Liver (tissue), 3 donors: ENCODE measurements at regions not wholly inside any gene's neighbourhood (a gene's known extent, or its start where the extent isn't known, plus 50 kb on each side); places are given as distances from the start of the nearest gene placed in this dataset.

Experiments used
- EGR1 ChIP-seq, 2 donors: IDR thresholded peaks; 2 replicates each; pipeline ENCODE4 v1.6.1; 2016 to 2018; ENCODE audit warnings: antibody characterized with exemption in 2 of 2, low read depth in 2 of 2
- GABPA ChIP-seq, 2 donors: IDR thresholded peaks in 1 of 2; conservative IDR thresholded peaks in 1 of 2; 2 replicates each; pipeline ENCODE4 v1.6.1; 2016; ENCODE audit warnings: antibody characterized with exemption in 2 of 2, mild to moderate bottlenecking in 1 of 2, moderate library complexity in 1 of 2
- HNF4A ChIP-seq, 2 donors: conservative IDR thresholded peaks; 2 replicates each; pipeline ENCODE4 v1.6.1; 2016; ENCODE audit warnings: antibody characterized with exemption in 2 of 2, mild to moderate bottlenecking in 2 of 2
- JUND ChIP-seq, 2 donors: IDR thresholded peaks; 2 replicates each; pipeline ENCODE4 v1.6.1; 2016; ENCODE audit warnings: antibody characterized with exemption in 2 of 2
- SP1 ChIP-seq: IDR thresholded peaks from 2 replicates; pipeline ENCODE4 v1.6.1; 2018; ENCODE audit warnings: antibody characterized with exemption, mild to moderate bottlenecking
- TAF1 ChIP-seq: conservative IDR thresholded peaks from 2 replicates; pipeline ENCODE4 v1.6.1; 2016; ENCODE audit warnings: antibody characterized with exemption, mild to moderate bottlenecking
- YY1 ChIP-seq: IDR thresholded peaks from 2 replicates; pipeline ENCODE4 v1.6.1; 2016; ENCODE audit warnings: antibody characterized with exemption, mild to moderate bottlenecking
- TF ChIP-seq, protein P1 (sequence below): fragments of 150-350 bp; IDR thresholded peaks from 2 replicates; pipeline ENCODE4 v1.5.1; 2017; ENCODE audit warnings: improper control_type of control experiment, low read depth, low read length; ENCODE audit not compliant: missing input control
- TF ChIP-seq, protein P2 (sequence below): IDR thresholded peaks from 2 replicates; pipeline ENCODE4 v1.6.1; 2016; ENCODE audit warnings: antibody characterized with exemption
- TF ChIP-seq, protein P3 (sequence below): IDR thresholded peaks from 2 replicates; pipeline ENCODE4 v1.6.1; 2016; ENCODE audit warnings: antibody characterized with exemption, mild to moderate bottlenecking
- TF ChIP-seq, protein P4 (sequence below): IDR thresholded peaks from 2 replicates; pipeline ENCODE4 v1.6.1; 2016; ENCODE audit warnings: antibody characterized with exemption
- TF ChIP-seq, protein P5 (sequence below): IDR thresholded peaks from 2 replicates; pipeline ENCODE4 v1.6.1; 2016; ENCODE audit warnings: antibody characterized with exemption
- donor health status: healthy.
- donor health status: healthy.

DNA sequence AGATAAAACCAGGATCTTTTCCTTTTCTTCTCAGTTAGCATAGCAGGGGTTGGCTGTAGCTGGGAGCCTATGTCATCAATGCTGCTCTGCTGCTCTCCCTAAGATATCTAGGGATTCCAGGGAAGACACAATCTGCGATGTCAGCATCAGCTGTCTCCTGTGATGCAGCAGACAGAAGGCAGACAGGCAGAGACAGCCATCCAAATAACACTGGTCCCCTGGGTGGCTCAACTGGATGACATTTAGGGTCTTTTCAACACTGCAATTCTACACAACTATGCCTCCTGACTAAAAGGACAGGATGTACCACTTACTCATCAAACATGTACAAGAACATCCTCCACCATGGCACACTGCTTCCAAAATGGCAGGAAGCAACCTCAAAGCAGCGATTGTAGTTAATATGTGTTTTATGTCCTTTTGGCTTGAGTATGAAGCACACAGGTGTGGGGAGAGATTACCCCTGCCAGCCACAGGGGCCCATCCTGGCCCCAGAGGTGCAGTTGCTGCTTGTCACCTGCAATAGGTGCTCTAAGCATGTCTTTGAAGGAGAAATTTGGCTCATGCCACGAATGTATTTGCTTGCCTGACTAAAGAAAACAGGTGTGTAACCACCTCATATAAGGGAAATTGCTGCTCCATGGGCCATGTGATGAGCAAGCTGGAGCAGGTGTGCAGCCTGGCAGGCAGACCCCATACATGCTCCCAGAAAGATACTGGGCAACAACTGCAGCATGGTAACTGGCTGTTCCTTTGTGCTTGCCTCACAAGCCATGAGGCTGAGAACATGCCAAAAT is 357.8 kb downstream of the VPS13C start:
- TF ChIP-seq, protein P1, sequence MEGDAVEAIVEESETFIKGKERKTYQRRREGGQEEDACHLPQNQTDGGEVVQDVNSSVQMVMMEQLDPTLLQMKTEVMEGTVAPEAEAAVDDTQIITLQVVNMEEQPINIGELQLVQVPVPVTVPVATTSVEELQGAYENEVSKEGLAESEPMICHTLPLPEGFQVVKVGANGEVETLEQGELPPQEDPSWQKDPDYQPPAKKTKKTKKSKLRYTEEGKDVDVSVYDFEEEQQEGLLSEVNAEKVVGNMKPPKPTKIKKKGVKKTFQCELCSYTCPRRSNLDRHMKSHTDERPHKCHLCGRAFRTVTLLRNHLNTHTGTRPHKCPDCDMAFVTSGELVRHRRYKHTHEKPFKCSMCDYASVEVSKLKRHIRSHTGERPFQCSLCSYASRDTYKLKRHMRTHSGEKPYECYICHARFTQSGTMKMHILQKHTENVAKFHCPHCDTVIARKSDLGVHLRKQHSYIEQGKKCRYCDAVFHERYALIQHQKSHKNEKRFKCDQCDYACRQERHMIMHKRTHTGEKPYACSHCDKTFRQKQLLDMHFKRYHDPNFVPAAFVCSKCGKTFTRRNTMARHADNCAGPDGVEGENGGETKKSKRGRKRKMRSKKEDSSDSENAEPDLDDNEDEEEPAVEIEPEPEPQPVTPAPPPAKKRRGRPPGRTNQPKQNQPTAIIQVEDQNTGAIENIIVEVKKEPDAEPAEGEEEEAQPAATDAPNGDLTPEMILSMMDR: no peak
- TF ChIP-seq, protein P2, sequence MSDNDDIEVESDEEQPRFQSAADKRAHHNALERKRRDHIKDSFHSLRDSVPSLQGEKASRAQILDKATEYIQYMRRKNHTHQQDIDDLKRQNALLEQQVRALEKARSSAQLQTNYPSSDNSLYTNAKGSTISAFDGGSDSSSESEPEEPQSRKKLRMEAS: no peak
- TF ChIP-seq, protein P3, sequence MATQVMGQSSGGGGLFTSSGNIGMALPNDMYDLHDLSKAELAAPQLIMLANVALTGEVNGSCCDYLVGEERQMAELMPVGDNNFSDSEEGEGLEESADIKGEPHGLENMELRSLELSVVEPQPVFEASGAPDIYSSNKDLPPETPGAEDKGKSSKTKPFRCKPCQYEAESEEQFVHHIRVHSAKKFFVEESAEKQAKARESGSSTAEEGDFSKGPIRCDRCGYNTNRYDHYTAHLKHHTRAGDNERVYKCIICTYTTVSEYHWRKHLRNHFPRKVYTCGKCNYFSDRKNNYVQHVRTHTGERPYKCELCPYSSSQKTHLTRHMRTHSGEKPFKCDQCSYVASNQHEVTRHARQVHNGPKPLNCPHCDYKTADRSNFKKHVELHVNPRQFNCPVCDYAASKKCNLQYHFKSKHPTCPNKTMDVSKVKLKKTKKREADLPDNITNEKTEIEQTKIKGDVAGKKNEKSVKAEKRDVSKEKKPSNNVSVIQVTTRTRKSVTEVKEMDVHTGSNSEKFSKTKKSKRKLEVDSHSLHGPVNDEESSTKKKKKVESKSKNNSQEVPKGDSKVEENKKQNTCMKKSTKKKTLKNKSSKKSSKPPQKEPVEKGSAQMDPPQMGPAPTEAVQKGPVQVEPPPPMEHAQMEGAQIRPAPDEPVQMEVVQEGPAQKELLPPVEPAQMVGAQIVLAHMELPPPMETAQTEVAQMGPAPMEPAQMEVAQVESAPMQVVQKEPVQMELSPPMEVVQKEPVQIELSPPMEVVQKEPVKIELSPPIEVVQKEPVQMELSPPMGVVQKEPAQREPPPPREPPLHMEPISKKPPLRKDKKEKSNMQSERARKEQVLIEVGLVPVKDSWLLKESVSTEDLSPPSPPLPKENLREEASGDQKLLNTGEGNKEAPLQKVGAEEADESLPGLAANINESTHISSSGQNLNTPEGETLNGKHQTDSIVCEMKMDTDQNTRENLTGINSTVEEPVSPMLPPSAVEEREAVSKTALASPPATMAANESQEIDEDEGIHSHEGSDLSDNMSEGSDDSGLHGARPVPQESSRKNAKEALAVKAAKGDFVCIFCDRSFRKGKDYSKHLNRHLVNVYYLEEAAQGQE: no peak
- TF ChIP-seq GABPA (IDR thresholded peaks at IDR 0.05 in 1 of 2, conservative IDR thresholded peaks at IDR 0.05 in 1 of 2) (no peak), SP1 (no peak), TAF1 (no peak), JUND (IDR thresholded peaks at IDR 0.05) (no peak), YY1 (no peak), EGR1 (IDR thresholded peaks at IDR 0.05; ENCODE audit: low read depth in 2 of 2) (no peak), HNF4A (conservative IDR thresholded peaks at IDR 0.05) (no peak)
- TF ChIP-seq, protein P4, sequence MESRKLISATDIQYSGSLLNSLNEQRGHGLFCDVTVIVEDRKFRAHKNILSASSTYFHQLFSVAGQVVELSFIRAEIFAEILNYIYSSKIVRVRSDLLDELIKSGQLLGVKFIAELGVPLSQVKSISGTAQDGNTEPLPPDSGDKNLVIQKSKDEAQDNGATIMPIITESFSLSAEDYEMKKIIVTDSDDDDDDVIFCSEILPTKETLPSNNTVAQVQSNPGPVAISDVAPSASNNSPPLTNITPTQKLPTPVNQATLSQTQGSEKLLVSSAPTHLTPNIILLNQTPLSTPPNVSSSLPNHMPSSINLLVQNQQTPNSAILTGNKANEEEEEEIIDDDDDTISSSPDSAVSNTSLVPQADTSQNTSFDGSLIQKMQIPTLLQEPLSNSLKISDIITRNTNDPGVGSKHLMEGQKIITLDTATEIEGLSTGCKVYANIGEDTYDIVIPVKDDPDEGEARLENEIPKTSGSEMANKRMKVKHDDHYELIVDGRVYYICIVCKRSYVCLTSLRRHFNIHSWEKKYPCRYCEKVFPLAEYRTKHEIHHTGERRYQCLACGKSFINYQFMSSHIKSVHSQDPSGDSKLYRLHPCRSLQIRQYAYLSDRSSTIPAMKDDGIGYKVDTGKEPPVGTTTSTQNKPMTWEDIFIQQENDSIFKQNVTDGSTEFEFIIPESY: no peak
- TF ChIP-seq, protein P5, sequence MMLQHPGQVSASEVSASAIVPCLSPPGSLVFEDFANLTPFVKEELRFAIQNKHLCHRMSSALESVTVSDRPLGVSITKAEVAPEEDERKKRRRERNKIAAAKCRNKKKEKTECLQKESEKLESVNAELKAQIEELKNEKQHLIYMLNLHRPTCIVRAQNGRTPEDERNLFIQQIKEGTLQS: no peak
